Sigmoid colon (tissue), 4 donors: ENCODE measurements at regions not wholly inside any gene's neighbourhood (a gene's known extent, or its start where the extent isn't known, plus 50 kb on each side); places are given as distances from the start of the nearest gene placed in this dataset.

Source experiments
- CTCF ChIP-seq, 4 experiments: fragments of 450-650 bp in 3 of 4; fragments of 200-600 bp in 1 of 4; IDR thresholded peaks; one replicate each; pipeline ENCODE4 v1.5.1; 2016 to 2019; ENCODE audit warnings: antibody characterized with exemption in 4 of 4, mild to moderate bottlenecking in 3 of 4, moderate library complexity in 2 of 4
- POLR2A ChIP-seq, 2 donors: fragments of 450-650 bp; IDR thresholded peaks; one replicate each; pipeline ENCODE4 v1.6.1; 2016; ENCODE audit warnings: antibody characterized with exemption in 2 of 2, mild to moderate bottlenecking in 2 of 2, moderate library complexity in 2 of 2
- POLR2AphosphoS5 ChIP-seq, 4 donors: sonication (generic); formaldehyde crosslinking; IDR thresholded peaks; one replicate each; pipeline ENCODE4 v1.6.1; 2017; ENCODE audit warnings: antibody characterized with exemption in 4 of 4

GRCh38 chr3:82347585-82347984 lies 586.1 kb upstream of the GBE1 start:
- TF ChIP-seq POLR2AphosphoS5 (IDR thresholded peaks at IDR 0.05) = no peak
- no peak for TF ChIP-seq CTCF (IDR thresholded peaks at IDR 0.05)
- no peak for TF ChIP-seq POLR2A (IDR thresholded peaks at IDR 0.05)
